HG03432 (cell line): ENCODE measurements at regions not wholly inside any gene's neighbourhood (a gene's known extent, or its start where the extent isn't known, plus 50 kb on each side); places are given as distances from the start of the nearest gene placed in this dataset.
"Not testable (repeated sequence)": the region's sequence is repeated elsewhere in the genome, so short reads cannot be mapped to it uniquely, and the experiment has no call there.

Source experiments
- ATAC-seq: cut with Tn5 transposase; IDR thresholded peaks from one replicate; pipeline ENCODE4 v1.9.1; 2021; ENCODE audit warnings: mild to moderate bottlenecking, moderate library complexity; ENCODE audit not compliant: unreplicated experiment

- ATAC-seq = no peak
Observed at GRCh38 chr12:24679126-24679525, 269.8 kb downstream of the BCAT1 start.

GRCh38 chr12:24678436-24678835 is 270.5 kb downstream of the BCAT1 start:
- no peak for ATAC-seq

- ATAC-seq = no peak
Observed at GRCh38 chr12:24668563-24668962, 280.3 kb downstream of the BCAT1 start.

- no peak for ATAC-seq
Observed at GRCh38 chr12:24664161-24664880, 284.6 kb downstream of the BCAT1 start.

GRCh38 chr12:24661657-24662096 is 287.2 kb downstream of the BCAT1 start:
- ATAC-seq = no peak

GRCh38 chr12:24659016-24659415 is 289.9 kb downstream of the BCAT1 start:
- no peak for ATAC-seq

- ATAC-seq = not testable (repeated sequence)
Observed at GRCh38 chr12:24654344-24654743, 294.6 kb downstream of the BCAT1 start.

- no peak for ATAC-seq
Observed at GRCh38 chr12:24649634-24650033, 299.3 kb downstream of the BCAT1 start.

GRCh38 chr12:24649209-24649608 is 299.7 kb downstream of the BCAT1 start:
- ATAC-seq = no peak

- ATAC-seq = no peak
Observed at GRCh38 chr12:24645254-24645653, 303.6 kb downstream of the BCAT1 start.

- no peak for ATAC-seq
Observed at GRCh38 chr12:24643120-24644119, 305.5 kb downstream of the BCAT1 start.

- ATAC-seq = no peak
Observed at GRCh38 chr12:24639641-24640040, 309.3 kb downstream of the BCAT1 start.

GRCh38 chr12:24632466-24632865 is 316.4 kb downstream of the BCAT1 start:
- ATAC-seq = no peak

GRCh38 chr12:24631676-24632426 is 317.1 kb downstream of the BCAT1 start:
- no peak for ATAC-seq

GRCh38 chr12:24630856-24631255 is 318.0 kb downstream of the BCAT1 start:
- ATAC-seq = no peak

GRCh38 chr12:24630446-24630845 is 318.5 kb downstream of the BCAT1 start:
- no peak for ATAC-seq

- ATAC-seq = no peak
Observed at GRCh38 chr12:24625103-24625502, 323.8 kb downstream of the BCAT1 start.

GRCh38 chr12:24619954-24620353 is 328.9 kb downstream of the BCAT1 start:
- ATAC-seq = not testable (repeated sequence)

GRCh38 chr12:24617471-24617870 is 331.4 kb downstream of the BCAT1 start:
- no peak for ATAC-seq

GRCh38 chr12:24615967-24616411 is 332.9 kb downstream of the BCAT1 start:
- ATAC-seq = no peak
